Esophagus muscularis mucosa (tissue), 4 donors: ENCODE measurements at regions not wholly inside any gene's neighbourhood (a gene's known extent, or its start where the extent isn't known, plus 50 kb on each side); places are given as distances from the start of the nearest gene placed in this dataset.

Experiments
- DNase-seq: peaks from one replicate; pipeline ENCODE4 v3.0.0-alpha.2; 2017; ENCODE audit errors: extremely low spot score
- H3K27ac ChIP-seq, 4 donors: fragments of 200-600 bp; sonication (generic); replicated peaks in 1 of 4; 1 replicate in 3 of 4; 2 replicates in 1 of 4; pipeline ENCODE4 v1.5.1; 2016 to 2019; ENCODE audit warnings: mild to moderate bottlenecking in 1 of 4
- H3K27me3 ChIP-seq, 4 donors: fragments of 200-600 bp; sonication (generic); one replicate each; pipeline versions ENCODE4 v1.5.1 to v1.6.0; 2016 to 2019
- H3K36me3 ChIP-seq, 4 donors: fragments of 200-600 bp; sonication (generic); one replicate each; pipeline ENCODE4 v1.5.1; 2016 to 2019
- H3K4me1 ChIP-seq, 4 donors: fragments of 200-600 bp; sonication (generic); one replicate each; pipeline ENCODE4 v1.5.1; 2016 to 2019
- H3K4me3 ChIP-seq, 4 donors: fragments of 200-600 bp; sonication (generic); 1 replicate in 2 of 4; 2 replicates in 2 of 4; pipeline ENCODE4 v1.5.1; 2016 to 2019; ENCODE audit warnings: mild to moderate bottlenecking in 4 of 4, moderate library complexity in 1 of 4
- H3K9me3 ChIP-seq, 4 donors: fragments of 200-600 bp; sonication (generic); 1 replicate in 3 of 4; 2 replicates in 1 of 4; pipeline ENCODE4 v1.5.1; 2016 to 2019
- CTCF ChIP-seq, 3 experiments: fragments of 200-600 bp in 2 of 3; fragments of 450-650 bp in 1 of 3; sonication (generic) in 2 of 3; IDR thresholded peaks; one replicate each; pipeline ENCODE4 v1.5.1; 2017 to 2019; ENCODE audit warnings: antibody characterized with exemption in 3 of 3, mild to moderate bottlenecking in 2 of 3, moderate library complexity in 1 of 3
- EP300 ChIP-seq: sonication (generic); formaldehyde crosslinking; IDR thresholded peaks from one replicate; pipeline ENCODE4 v1.6.1; 2017; ENCODE audit warnings: antibody characterized with exemption
- POLR2A ChIP-seq: fragments of 450-650 bp; IDR thresholded peaks from one replicate; pipeline ENCODE4 v1.6.1; 2017; ENCODE audit warnings: antibody characterized with exemption, moderate library complexity, mild to moderate bottlenecking, low read depth
- POLR2AphosphoS5 ChIP-seq, 2 donors: sonication (generic); formaldehyde crosslinking; IDR thresholded peaks; one replicate each; pipeline ENCODE4 v1.6.1; 2017; ENCODE audit warnings: antibody characterized with exemption in 2 of 2
- WGBS: methylation state at CpG from one replicate; pipeline ENCODE4 v1.1.5; 2018; 5-methylcytosine and 5-hydroxymethylcytosine counted together
- intact Hi-C: fragments of 100-400 bp; cut with DNase I; formaldehyde crosslinking; loops from one replicate; pipeline ENCODE4 v1.15.1; 2023

DNA sequence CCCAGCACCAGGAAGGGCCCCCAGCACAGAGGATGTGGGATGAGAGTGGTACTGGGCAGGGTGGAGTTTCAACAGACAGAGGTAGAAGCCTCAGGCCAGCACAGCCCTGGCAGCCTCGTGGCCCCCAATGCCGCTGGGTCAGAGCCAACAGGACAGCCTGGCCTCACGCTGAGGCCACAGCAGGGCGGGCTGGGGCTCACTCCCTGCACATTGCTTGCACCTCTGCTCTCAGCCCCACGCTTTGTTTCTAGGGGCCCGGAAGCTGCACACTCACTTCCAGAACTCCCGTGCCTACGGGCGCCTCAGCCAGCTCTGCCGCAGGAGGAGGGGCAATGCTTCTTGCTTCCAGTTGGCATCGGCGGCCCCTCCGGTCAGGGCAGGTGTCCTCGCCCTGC is 72.9 kb downstream of the SIK1 start:
- Histone ChIP-seq H3K27ac (no peak overlapping the region), H3K27me3 (no peaks in the 10 kb centered on the region), H3K9me3 (no peaks in the 10 kb centered on the region), H3K36me3 (no peaks in the 10 kb centered on the region), H3K4me3 (no peak overlapping the region), H3K4me1 (peaks cover 0 to 5% (median 0%) of the 10 kb centered on the region in 4 donors)
- 87% methylated on average over 9 of the region's 14 CpGs for WGBS
- no peak for DNase-seq
- TF ChIP-seq CTCF (IDR thresholded peaks at IDR 0.05) (no peak), EP300 (no peak), POLR2A (no peak), POLR2AphosphoS5 (IDR thresholded peaks at IDR 0.05) (no peak)
- intact Hi-C loops = no loop called here

GRCh38 chr21:43353282-43354025 is 73.5 kb downstream of the SIK1 start:
- intact Hi-C loops = no loop called here
- H3K4me3 ChIP-seq = no peak overlapping the region
- no peak overlapping the region for H3K27ac ChIP-seq
- no peak for DNase-seq
- H3K9me3 ChIP-seq = no peaks in the 10 kb centered on the region
- TF ChIP-seq POLR2AphosphoS5 (IDR thresholded peaks at IDR 0.05) = no peak
- no peak for TF ChIP-seq EP300
- TF ChIP-seq CTCF (IDR thresholded peaks at IDR 0.05) = no peak
- TF ChIP-seq POLR2A = no peak
- peaks cover 0 to 11% (median 2%) of the 10 kb centered on the region in 4 donors for H3K4me1 ChIP-seq
- WGBS = 87% methylated on average over 14 of the region's 28 CpGs
- H3K27me3 ChIP-seq = no peaks in the 10 kb centered on the region
- H3K36me3 ChIP-seq = no peaks in the 10 kb centered on the region

DNA sequence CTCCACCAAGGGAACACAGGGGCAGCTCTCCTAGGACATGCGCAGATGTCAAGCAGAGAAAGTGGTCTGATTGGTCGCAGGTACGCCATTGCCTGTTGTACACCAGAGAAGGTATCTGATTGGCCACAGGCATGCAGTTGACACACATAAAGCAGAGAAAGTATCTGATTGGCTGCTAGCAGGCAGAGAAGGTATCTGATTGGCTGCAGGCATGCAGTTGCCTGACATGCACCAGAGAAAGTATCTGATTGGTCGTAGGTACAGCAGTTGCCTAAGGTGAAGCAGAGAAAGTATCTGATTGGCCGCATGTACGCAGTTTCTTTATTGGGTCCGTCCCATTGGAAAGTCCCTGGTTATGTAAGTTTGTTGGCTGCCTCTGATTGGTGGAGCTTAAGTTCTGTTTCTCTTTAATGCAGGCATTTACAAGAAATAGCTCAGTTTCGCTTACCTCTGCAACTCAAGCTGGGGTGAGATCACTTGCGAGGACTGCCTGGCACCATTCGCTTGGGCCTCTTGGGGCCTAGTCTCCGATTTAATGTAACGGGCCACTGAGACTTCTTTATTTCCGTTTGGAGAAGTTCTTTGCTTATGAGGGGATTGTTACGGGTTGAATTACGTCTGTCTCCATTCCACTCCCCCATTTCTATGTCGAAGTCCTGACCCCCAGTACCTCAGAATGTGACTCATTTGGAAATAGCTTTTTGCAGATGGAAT is 74.2 kb downstream of the SIK1 start:
- TF ChIP-seq CTCF (IDR thresholded peaks at IDR 0.05) = no peak
- no peak for TF ChIP-seq EP300
- no peak for TF ChIP-seq POLR2AphosphoS5 (IDR thresholded peaks at IDR 0.05)
- no peak for TF ChIP-seq POLR2A
- Histone ChIP-seq H3K9me3 (no peaks in the 10 kb centered on the region), H3K4me1 (peaks cover 0 to 16% (median 7%) of the 10 kb centered on the region in 4 donors), H3K27ac (no peak overlapping the region), H3K36me3 (no peaks in the 10 kb centered on the region), H3K4me3 (no peak overlapping the region), H3K27me3 (no peaks in the 10 kb centered on the region)
- intact Hi-C loops = no loop called here
- 93% methylated on average over 16 of the region's 16 CpGs for WGBS
- DNase-seq = no peak

GRCh38 chr21:43352154-43352537 is 74.8 kb downstream of the SIK1 start:
- intact Hi-C loops = no loop called here
- TF ChIP-seq POLR2AphosphoS5 (IDR thresholded peaks at IDR 0.05) (no peak), CTCF (IDR thresholded peaks at IDR 0.05) (no peak), POLR2A (no peak), EP300 (no peak)
- Histone ChIP-seq H3K27ac (no peak overlapping the region), H3K36me3 (no peaks in the 10 kb centered on the region), H3K9me3 (no peaks in the 10 kb centered on the region), H3K27me3 (no peaks in the 10 kb centered on the region), H3K4me3 (no peak overlapping the region), H3K4me1 (peaks cover 0 to 16% (median 7%) of the 10 kb centered on the region in 4 donors)
- WGBS = 87% methylated on average over 8 of the region's 8 CpGs
- no peak for DNase-seq
